ES-I3 (cell line): ENCODE measurements at regions not wholly inside any gene's neighbourhood (a gene's known extent, or its start where the extent isn't known, plus 50 kb on each side); places are given as distances from the start of the nearest gene placed in this dataset.

ENCODE experiments used
- H3K36me3 ChIP-seq: 2 replicates; pipeline ENCODE4 v1.6.1; 2013; ENCODE audit warnings: mild to moderate bottlenecking, low read length, control low read depth, moderate library complexity; ENCODE audit not compliant: insufficient read depth
- H3K4me1 ChIP-seq: 2 replicates; pipeline ENCODE4 v1.6.1; 2013; ENCODE audit warnings: mild to moderate bottlenecking, control low read depth, low read length; ENCODE audit not compliant: insufficient read depth
- H3K9ac ChIP-seq: 2 replicates; pipeline ENCODE4 v1.6.1; 2013; ENCODE audit warnings: low read depth, mild to moderate bottlenecking, low read length, moderate library complexity
- H3K9me3 ChIP-seq: 2 replicates; pipeline ENCODE4 v1.6.1; 2013; ENCODE audit warnings: mild to moderate bottlenecking, low read length, moderate library complexity; ENCODE audit not compliant: control insufficient read depth, insufficient read depth

DNA sequence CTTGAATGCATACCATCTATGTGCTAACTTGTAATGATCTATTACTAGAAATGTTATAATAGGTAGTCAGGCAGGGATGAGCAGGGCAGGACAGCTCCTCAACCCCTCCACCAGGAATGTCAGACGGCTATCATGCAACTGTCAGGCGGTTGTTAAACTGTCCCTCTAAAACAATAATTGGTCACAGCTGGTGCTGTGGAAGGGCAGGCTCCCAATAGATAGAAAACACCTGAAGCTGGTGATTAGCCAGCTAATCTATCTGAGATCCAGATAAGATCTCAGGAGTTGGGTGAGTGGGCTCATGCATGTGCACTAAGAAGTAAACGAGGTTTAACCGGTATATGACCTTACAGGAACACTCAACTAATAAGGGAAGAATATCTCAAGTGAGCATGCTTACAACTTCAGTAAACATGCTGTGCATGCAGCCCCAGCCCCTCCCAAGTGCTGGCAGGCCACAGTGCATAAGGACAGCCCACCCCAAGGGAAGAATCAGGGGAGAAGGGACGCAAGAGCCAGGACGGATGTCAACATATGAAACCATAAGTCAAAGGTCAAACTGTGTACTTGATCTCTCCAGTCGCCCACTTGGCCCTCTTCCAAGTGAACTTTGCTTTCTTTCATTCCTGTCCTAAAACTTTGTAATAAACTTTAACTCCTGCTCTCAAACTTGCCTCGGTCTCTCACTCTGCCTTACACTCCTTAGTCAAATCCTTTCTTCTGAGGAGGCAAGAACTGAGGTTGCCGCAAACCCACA is 566.2 kb upstream of the NRSN1 start:
- no peak overlapping the region for H3K9ac ChIP-seq
- no peaks in the 10 kb centered on the region for H3K36me3 ChIP-seq
- H3K4me1 ChIP-seq: no peaks in the 10 kb centered on the region
- H3K9me3 ChIP-seq: no peaks in the 10 kb centered on the region

DNA sequence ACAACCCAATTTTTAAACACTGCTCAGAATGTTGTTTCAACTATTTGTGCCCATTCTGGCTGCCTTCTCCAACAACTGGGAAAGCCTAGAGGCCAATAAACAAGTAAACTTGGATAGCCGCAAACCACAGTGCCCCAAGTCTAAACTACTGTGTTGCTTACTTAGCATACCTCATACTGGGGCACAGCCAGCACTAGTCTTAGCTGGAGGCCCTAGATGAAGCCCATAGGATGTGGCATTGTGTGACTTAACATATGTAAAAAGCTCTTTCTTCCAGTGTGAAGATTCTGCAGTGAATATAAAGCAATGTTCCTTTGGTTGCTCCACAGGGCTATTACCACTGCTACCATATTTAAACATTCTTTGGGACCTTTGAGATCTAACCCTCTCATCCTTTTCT is 564.3 kb upstream of the NRSN1 start:
- H3K9ac ChIP-seq: no peak overlapping the region
- H3K4me1 ChIP-seq: no peaks in the 10 kb centered on the region
- no peaks in the 10 kb centered on the region for H3K9me3 ChIP-seq
- no peaks in the 10 kb centered on the region for H3K36me3 ChIP-seq

DNA sequence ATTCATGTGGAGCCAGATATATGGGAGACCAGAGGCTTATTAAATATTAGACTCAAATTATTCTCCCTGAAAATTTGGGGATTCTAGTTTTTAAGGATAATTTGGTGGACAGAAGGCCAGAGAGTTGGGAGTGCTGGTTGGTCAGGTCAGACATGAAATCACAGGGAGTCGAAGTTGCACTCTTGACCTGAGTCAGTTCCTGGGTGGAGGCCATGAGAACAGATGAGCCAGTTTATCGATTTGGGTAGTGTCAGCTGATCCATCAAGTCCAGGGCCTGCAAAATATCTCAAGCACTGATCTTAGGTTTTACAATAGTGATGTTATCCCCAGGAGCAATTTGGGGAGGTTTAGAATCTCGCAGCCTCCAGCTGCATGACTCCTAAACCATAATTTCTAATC is 563.5 kb upstream of the NRSN1 start:
- H3K36me3 ChIP-seq: no peaks in the 10 kb centered on the region
- no peaks in the 10 kb centered on the region for H3K9me3 ChIP-seq
- no peak overlapping the region for H3K9ac ChIP-seq
- H3K4me1 ChIP-seq: no peaks in the 10 kb centered on the region

DNA sequence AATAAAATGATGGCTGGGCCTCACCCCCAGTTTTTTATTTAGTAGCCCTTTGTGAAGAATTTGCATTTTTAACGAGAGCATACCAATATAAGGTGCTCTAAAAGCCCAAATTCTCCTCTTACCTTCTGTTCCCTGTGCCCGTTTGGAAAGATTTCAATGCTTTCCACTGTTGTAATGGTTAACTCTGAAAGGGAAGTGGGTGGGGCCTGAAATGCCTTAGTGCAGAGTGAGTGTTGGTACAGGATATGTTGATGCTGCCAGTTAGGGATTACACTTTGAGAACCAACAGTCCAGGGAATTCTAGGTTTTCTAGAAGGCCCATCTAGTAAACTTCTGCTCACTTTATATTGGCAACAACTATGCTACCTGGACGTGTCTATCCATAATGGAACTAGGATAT is 562.7 kb upstream of the NRSN1 start:
- no peaks in the 10 kb centered on the region for H3K4me1 ChIP-seq
- no peaks in the 10 kb centered on the region for H3K9me3 ChIP-seq
- no peak overlapping the region for H3K9ac ChIP-seq
- no peaks in the 10 kb centered on the region for H3K36me3 ChIP-seq

DNA sequence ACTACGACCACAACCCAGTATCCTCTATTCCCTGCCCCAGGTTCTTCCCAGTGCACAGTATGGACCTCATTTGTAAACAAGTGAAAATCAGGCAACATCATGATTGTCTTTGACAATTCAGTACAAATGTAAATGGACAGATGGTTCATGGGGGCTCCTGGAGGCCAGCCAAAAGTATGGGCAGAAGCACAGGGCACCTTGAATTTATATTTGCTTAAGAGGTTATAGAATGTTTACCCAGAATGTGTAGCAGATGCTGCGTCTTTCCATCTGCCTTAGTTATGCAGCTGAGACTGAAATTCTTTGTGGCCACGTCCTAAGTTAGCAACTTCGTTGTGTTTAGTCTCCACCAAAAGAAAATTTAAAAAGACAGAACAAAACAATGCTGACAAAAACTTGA is 559.6 kb upstream of the NRSN1 start:
- H3K36me3 ChIP-seq: no peaks in the 10 kb centered on the region
- H3K9me3 ChIP-seq: no peaks in the 10 kb centered on the region
- no peak overlapping the region for H3K9ac ChIP-seq
- H3K4me1 ChIP-seq: no peaks in the 10 kb centered on the region

DNA sequence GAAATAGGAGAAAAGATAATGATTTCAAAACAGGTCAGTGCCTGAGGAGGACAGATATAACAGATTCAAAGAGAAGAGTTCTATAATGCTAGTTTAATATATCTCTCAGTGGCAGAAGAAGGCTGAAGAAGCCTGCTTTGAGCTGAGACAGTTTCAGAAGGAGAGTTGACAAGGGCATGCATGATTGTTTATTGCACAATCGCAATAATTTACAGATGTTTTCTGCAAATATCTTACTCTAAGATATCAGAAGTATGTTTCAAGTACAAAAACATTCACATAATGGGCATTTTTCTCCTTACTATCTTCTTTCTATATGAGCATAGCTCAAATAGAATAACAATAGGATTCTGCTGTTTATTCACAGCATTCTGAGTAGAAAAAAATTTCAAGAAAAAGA is 557.7 kb upstream of the NRSN1 start:
- H3K9me3 ChIP-seq: no peaks in the 10 kb centered on the region
- H3K9ac ChIP-seq: no peak overlapping the region
- H3K4me1 ChIP-seq: no peaks in the 10 kb centered on the region
- H3K36me3 ChIP-seq: no peaks in the 10 kb centered on the region

DNA sequence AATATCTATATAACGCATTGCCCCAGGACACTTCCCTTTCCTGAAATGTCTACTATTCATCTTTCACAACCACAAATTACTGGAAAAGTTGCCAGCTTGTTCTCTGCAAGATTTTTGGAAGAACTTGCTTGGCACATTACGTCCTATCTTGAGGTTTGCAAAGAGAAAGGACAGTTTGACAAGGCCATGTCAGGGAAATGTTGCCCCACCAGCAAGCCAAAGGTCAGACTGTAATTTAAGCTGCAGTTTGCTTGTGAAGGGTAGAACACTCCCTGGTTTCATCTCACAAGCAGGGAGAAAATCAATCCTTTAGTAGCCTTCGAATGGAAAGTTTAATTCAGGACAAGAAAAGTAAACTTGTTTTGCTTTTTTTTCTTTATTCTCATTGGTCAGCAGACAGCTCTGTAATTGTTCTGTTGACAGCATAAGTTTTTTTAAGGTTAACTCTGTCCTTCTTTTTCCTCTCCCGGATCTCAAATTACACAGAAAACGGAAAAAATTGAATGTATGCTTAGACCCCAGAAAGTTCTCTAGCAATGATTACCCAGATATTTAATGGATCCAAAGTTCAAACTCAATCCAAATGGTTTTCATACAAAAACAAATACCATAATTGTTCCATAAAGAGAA is 541.8 kb upstream of the NRSN1 start:
- Histone ChIP-seq H3K9me3 (no peaks in the 10 kb centered on the region), H3K4me1 (no peaks in the 10 kb centered on the region), H3K9ac (no peak overlapping the region)

DNA sequence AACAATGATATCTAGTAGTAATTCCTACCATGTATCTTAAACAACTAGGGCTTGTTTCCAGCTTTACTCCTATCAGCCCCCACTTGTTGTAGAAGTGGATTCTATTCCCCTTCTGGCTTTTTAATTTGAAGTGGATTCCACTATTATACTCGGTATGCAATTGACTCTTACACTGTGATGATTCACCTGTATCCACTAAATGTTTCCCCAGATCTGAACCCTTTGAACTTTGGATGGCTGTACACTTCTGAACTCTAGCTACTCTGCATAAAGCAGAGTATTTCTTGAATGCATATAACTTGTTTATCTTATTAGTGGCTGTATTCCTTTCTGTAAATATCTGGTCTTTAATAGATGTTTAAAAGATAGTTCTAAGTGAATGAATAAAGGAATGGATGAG is 538.4 kb upstream of the NRSN1 start:
- Histone ChIP-seq H3K36me3 (no peaks in the 10 kb centered on the region), H3K9ac (no peak overlapping the region), H3K9me3 (no peaks in the 10 kb centered on the region)

More for the DNA sequence above, 541.8 kb upstream of the NRSN1 start:
- H3K36me3 ChIP-seq: no peaks in the 10 kb centered on the region

DNA sequence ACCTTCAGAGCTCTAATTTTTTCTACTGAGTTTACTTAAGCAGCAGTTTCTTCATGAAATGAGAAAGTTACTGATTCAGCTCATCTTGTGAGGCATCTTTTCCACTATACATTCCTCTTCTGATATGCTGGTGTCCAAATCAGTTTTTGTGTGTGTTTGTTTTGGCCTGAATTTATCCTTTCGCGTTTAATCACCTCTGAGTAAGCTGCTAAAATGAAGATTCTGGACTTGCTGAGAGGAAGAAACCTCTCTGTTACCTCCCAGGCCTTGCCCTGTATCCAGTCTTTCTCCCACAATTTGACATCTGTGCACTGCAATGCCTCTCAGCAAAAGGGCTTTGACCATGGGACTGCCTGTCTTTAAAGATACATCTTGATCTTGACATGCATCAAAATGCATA is 536.2 kb upstream of the NRSN1 start:
- no peaks in the 10 kb centered on the region for H3K4me1 ChIP-seq
- H3K9ac ChIP-seq: no peak overlapping the region
- no peaks in the 10 kb centered on the region for H3K36me3 ChIP-seq
- no peaks in the 10 kb centered on the region for H3K9me3 ChIP-seq

More for the DNA sequence above, 538.4 kb upstream of the NRSN1 start:
- no peaks in the 10 kb centered on the region for H3K4me1 ChIP-seq

DNA sequence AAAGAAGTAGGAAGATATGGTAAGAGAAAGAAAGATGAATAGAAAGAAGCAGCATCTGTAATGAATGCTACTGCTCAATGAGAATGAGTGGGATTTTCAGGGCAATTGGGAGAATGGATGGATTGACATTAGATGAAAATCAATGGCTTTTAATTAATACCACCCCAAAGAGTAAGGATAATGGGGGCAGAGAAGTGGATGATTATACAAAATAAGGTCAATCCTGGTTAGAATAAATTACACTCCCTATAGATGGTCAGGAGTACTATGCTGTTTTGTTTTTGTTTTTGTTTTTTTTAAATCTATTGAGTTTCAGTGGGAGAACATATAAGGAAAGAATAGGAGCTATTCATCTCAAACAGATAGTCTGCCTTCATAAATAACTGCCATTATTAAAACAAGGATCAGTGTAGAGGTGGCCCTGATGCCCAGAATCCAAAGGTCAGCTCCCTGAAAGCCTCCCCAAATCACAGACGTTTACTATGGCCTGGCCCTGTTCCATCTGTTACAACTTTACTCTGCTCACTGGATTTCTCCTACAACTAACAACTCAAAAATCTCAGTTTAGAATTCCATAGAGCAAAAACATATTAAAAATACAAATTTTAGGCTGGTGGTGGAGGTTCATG is 535.4 kb upstream of the NRSN1 start:
- Histone ChIP-seq H3K4me1 (no peaks in the 10 kb centered on the region), H3K9ac (no peak overlapping the region), H3K36me3 (no peaks in the 10 kb centered on the region), H3K9me3 (no peaks in the 10 kb centered on the region)

DNA sequence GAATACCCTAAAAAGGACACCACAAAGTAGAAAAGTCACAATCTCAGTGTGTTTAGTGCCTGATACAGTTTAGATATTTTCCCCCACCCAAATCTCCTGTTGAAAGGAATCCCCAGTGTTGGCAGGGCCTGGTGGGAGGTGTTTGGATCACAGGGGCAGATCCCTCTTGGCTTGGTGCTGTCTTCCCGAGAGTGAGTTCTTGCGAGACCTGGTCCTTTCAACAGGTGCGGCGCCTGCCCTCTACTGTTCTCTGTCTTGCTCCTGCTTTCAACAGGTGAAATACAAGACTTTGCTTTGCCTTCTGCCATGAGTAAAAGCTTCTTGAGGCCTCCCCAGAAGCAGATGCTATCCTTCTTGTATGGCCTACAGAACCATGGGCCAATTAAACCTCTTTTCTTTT is 534.3 kb upstream of the NRSN1 start:
- Histone ChIP-seq H3K4me1 (no peaks in the 10 kb centered on the region), H3K9me3 (no peaks in the 10 kb centered on the region), H3K9ac (no peak overlapping the region), H3K36me3 (no peaks in the 10 kb centered on the region)

DNA sequence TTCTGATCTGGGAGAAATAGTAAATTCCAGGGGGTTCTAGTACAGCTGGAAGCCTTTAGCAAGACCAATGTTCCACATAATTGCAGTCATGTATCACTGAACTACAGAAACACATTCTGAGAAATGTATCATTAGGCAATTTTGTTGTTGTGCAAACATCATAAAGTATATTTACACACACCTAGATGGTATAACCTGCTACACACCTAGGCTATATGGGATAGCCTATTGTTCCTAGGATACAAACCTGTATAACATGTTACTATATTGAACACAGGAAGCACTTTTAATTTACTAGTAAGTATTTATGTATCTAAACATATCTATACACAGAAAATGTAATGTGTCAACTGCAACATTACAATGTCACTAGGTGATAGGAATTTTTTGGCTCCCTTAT is 525.9 kb upstream of the NRSN1 start:
- H3K9me3 ChIP-seq: no peaks in the 10 kb centered on the region
- H3K4me1 ChIP-seq: no peaks in the 10 kb centered on the region
- no peaks in the 10 kb centered on the region for H3K36me3 ChIP-seq
- no peak overlapping the region for H3K9ac ChIP-seq

DNA sequence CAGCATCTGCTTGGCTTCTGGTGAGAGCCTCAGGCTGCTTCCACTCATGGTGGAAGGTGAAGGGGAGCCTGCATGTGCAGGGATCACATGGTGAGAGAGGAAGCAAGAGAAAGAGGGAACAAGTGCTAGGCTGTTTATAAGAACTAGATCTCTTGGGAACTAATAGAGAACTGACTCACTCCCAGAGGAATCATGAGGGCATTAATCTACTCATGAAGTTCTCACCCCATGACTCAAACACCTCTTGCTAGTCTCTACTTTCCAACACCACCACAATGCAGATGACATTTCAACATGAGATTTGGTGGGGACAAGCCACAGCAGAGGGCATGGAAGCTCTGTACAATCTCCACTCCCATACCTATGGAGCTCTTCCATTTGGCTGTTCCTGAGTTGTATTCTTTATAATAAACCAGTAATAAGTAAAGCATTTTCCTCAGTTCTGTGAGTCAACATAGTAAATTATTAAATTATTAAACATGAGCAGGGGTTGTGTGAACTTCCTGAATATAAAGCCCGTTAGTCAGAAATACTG is 524.1 kb upstream of the NRSN1 start:
- no peaks in the 10 kb centered on the region for H3K36me3 ChIP-seq
- H3K9me3 ChIP-seq: no peaks in the 10 kb centered on the region
- H3K9ac ChIP-seq: no peak overlapping the region

DNA sequence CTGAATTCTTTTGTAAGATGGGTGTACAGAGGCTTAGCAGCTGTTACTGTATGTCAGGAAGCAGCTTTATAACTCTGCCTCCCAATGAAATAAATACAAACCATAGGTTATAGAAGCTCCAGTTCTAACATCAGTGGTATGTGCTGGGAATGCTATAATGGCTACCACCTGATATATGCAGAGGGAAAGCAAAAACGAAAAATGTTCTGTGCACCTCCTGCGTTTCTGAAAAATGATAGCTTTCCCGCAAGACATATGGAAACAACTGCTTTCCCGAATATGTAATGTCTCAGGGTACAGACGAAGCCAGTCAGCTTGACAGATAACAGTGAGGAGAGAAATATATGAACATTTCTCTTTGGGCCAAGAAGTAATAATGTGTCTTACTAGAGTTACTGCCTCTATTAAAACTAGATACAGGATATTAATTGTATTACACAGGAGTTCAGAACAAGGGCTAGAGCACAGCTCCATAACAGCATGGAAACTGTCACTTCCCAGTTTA is 517.0 kb upstream of the NRSN1 start:
- no peak overlapping the region for H3K9ac ChIP-seq
- no peaks in the 10 kb centered on the region for H3K36me3 ChIP-seq
- H3K9me3 ChIP-seq: no peaks in the 10 kb centered on the region
- no peaks in the 10 kb centered on the region for H3K4me1 ChIP-seq

More for the DNA sequence above, 524.1 kb upstream of the NRSN1 start:
- no peaks in the 10 kb centered on the region for H3K4me1 ChIP-seq
